Panc1 (cell line): ENCODE measurements at regions not wholly inside any gene's neighbourhood (a gene's known extent, or its start where the extent isn't known, plus 50 kb on each side); places are given as distances from the start of the nearest gene placed in this dataset.
"Not testable (repeated sequence)": the region's sequence is repeated elsewhere in the genome, so short reads cannot be mapped to it uniquely, and the experiment has no call there.

Source experiments
- ATAC-seq: fragments of 200-7000 bp; cut with Tn5 transposase; 2 replicates; pipeline ENCODE4 v1.9.1; 2020; ENCODE audit warnings: mild to moderate bottlenecking, moderate library complexity
- BruUV-seq: library from RNA; stranded (reverse); fragments of 400-500 nt; replicated peaks from 2 replicates; lab custom pipeline; 2021; lab: Mats Ljungman, UMichigan
- CTCF ChIA-PET: fragments of 300-600 bp; sonication (Branson Sonifier 250); formaldehyde crosslinking; loops from one replicate; lab custom pipeline; 2022; ENCODE audit warnings: antibody characterized with exemption; lab: Charles Lee
- POLR2A ChIA-PET: fragments of 300-600 bp; sonication (Branson Sonifier 250); formaldehyde crosslinking; loops from one replicate; lab custom pipeline; 2022; ENCODE audit warnings: antibody characterized with exemption; lab: Charles Lee
- DNase-seq: peaks from one replicate; pipeline ENCODE4 v3.0.0-alpha.2; 2010; ENCODE audit warnings: low read depth, low spot score
- H3K27ac ChIP-seq: 2 replicates; pipeline ENCODE4 v1.5.1; 2011; ENCODE audit warnings: mild to moderate bottlenecking, low read length, inconsistent platforms
- H3K27me3 ChIP-seq: fragments of 200-500 bp; sonication (Bioruptor generic); 2 replicates; pipeline ENCODE4 v1.6.0; 2014; ENCODE audit warnings: low read length, inconsistent platforms; ENCODE audit not compliant: control insufficient read depth, insufficient read depth
- H3K36me3 ChIP-seq: fragments of 200-500 bp; sonication (Bioruptor generic); 2 replicates; pipeline ENCODE4 v1.5.1; 2014; ENCODE audit warnings: inconsistent platforms, mild to moderate bottlenecking, low read length, moderate library complexity; ENCODE audit not compliant: control insufficient read depth, insufficient read depth
- H3K4me1 ChIP-seq: 2 replicates; pipeline ENCODE4 v1.5.1; 2011; ENCODE audit warnings: inconsistent platforms, mild to moderate bottlenecking, low read length, moderate library complexity; ENCODE audit not compliant: control insufficient read depth, insufficient read depth
- H3K4me3 ChIP-seq, 2 experiments: 2 replicates each; pipeline ENCODE4 v1.5.1; 2011 to 2012; ENCODE audit warnings: low read depth in 2 of 2, low read length in 2 of 2, mild to moderate bottlenecking in 2 of 2, inconsistent platforms in 1 of 2, moderate library complexity in 1 of 2
- H3K9me3 ChIP-seq: fragments of 200-500 bp; sonication (Bioruptor generic); 2 replicates; pipeline ENCODE4 v1.5.1; 2014; ENCODE audit warnings: low read depth, mild to moderate bottlenecking, inconsistent platforms, low read length, moderate library complexity; ENCODE audit not compliant: control insufficient read depth, insufficient read depth
- CTCF ChIP-seq: fragments of 450-650 bp; IDR thresholded peaks from 2 replicates; pipeline ENCODE4 v1.5.1; 2017; ENCODE audit warnings: mild to moderate bottlenecking
- POLR2AphosphoS5 ChIP-seq: IDR thresholded peaks from 2 replicates; pipeline ENCODE4 v1.6.1; 2012; ENCODE audit warnings: mild to moderate bottlenecking, low read depth, low read length, moderate library complexity
- REST ChIP-seq, 2 experiments: IDR thresholded peaks; 2 replicates each; pipeline ENCODE4 v1.6.1; 2011 to 2012; ENCODE audit warnings: low read depth in 2 of 2, control low read depth in 1 of 2, low read length in 1 of 2, mild to moderate bottlenecking in 1 of 2, moderate library complexity in 1 of 2; ENCODE audit not compliant: insufficient read depth in 1 of 2
- SIN3A ChIP-seq: IDR thresholded peaks from 2 replicates; pipeline ENCODE4 v1.6.1; 2012; ENCODE audit warnings: low read depth, mild to moderate bottlenecking, low read length, moderate library complexity, borderline replicate concordance; ENCODE audit not compliant: insufficient read depth
- TCF7L2 ChIP-seq: IDR thresholded peaks from 2 replicates; pipeline ENCODE4 v1.6.1; 2011; ENCODE audit warnings: mild to moderate bottlenecking, low read depth, low read length, inconsistent platforms
- in situ Hi-C: cut with HindIII; loops from 2 replicates; pipeline ENCODE4 v1.10.0; 2016; ENCODE audit warnings: low sequenced_read_pairs, low pct_unique_long_range_greater_than_20kb
- intact Hi-C: fragments of 100-400 bp; cut with micrococcal nuclease; formaldehyde crosslinking; loops from one replicate; pipeline ENCODE4 v1.10.0; 2022; ENCODE audit not compliant: unreplicated experiment

GRCh38 chr2:154952346-154952980 lies 254.0 kb downstream of the KCNJ3 start:
- Histone ChIP-seq H3K9me3 (no peaks in the 10 kb centered on the region), H3K36me3 (no peaks in the 10 kb centered on the region), H3K4me1 (no peaks in the 10 kb centered on the region), H3K4me3 (no peak overlapping the region), H3K27me3 (no peaks in the 10 kb centered on the region), H3K27ac (no peak overlapping the region)
- CTCF ChIA-PET: no interaction called here
- POLR2A ChIA-PET: no interaction called here
- BruUV-seq: no TSS peak
- DNase-seq (no peak), ATAC-seq (no peak)
- TF ChIP-seq CTCF (no peak), TCF7L2 (no peak), REST (IDR thresholded peaks at IDR 0.05; ENCODE audit: insufficient read depth in 1 of 2, low read depth in 2 of 2, low read length in 1 of 2) (no peak), POLR2AphosphoS5 (no peak), SIN3A (no peak)
- intact Hi-C loops: no loop called here
- in situ Hi-C loops: no loop called here

GRCh38 chr2:154947416-154947815 lies 248.9 kb downstream of the KCNJ3 start:
- ATAC-seq, H3K4me1 ChIP-seq, H3K27ac ChIP-seq, H3K9me3 ChIP-seq, DNase-seq, H3K4me3 ChIP-seq, POLR2A ChIA-PET, BruUV-seq, intact Hi-C loops, in situ Hi-C loops, CTCF ChIA-PET, H3K36me3 ChIP-seq, H3K27me3 ChIP-seq: not testable (repeated sequence)

GRCh38 chr2:154945984-154946383 lies 247.5 kb downstream of the KCNJ3 start:
- intact Hi-C loops (no loop called here), in situ Hi-C loops (no loop called here)
- BruUV-seq: no TSS peak
- POLR2A ChIA-PET: no interaction called here
- Histone ChIP-seq H3K4me3 (no peak overlapping the region), H3K4me1 (0 out of 2 replicates have a peak, but pooled peaks cover under 1% of the 10 kb centered on the region), H3K36me3 (no peaks in the 10 kb centered on the region; the same call in 1 of the 2 replicates), H3K9me3 (no peaks in the 10 kb centered on the region), H3K27me3 (no peaks in the 10 kb centered on the region), H3K27ac (no peak overlapping the region)
- CTCF ChIA-PET: no interaction called here
- DNase-seq: no peak
- TF ChIP-seq SIN3A (no peak), TCF7L2 (0 out of 2 replicates have a peak, but pooled peaks have one; percentile 20)
- no peak for ATAC-seq
